ENCODE measurements at regions not wholly inside any gene's neighbourhood (a gene's known extent, or its start where the extent isn't known, plus 50 kb on each side); places are given as distances from the start of the nearest gene placed in this dataset.
"Not testable (repeated sequence)": the region's sequence is repeated elsewhere in the genome, so short reads cannot be mapped to it uniquely, and the experiment has no call there.

DNA sequence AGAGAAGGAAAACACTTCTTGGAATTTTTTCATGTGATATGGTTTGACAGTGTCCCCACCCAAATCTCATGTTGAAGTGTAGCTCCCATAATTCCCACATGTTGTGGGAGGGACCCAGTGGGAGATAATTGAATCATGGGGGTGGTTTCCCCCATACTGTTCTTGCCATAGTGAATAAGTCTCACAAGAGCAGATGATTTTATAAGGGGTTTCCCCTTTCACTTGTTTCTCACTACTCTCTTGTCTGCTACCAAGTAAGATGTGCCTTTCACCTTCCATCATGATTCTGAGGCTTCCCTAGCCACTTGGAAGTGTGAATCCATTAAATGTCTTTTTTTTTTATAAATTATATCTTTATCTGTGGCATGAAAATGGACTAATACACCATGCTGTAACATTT is 250.7 kb downstream of the LPIN1 start:
- DNase-seq = peak; percentile 32 to 52 (median 35)

- DNase-seq = no peak
These were observed 251.8 kb downstream of the LPIN1 start for GRCh38 chr2:11998218-11998617.

GRCh38 chr2:11998626-11999378 is 252.4 kb downstream of the LPIN1 start:
- DNase-seq = no peak

- peak in 2 of 3 donors; percentile 35 to 39 for DNase-seq
These were observed 255.2 kb downstream of the LPIN1 start for GRCh38 chr2:12001621-12002020.

GRCh38 chr2:12002215-12002614 is 255.8 kb downstream of the LPIN1 start:
- DNase-seq = no peak

DNA sequence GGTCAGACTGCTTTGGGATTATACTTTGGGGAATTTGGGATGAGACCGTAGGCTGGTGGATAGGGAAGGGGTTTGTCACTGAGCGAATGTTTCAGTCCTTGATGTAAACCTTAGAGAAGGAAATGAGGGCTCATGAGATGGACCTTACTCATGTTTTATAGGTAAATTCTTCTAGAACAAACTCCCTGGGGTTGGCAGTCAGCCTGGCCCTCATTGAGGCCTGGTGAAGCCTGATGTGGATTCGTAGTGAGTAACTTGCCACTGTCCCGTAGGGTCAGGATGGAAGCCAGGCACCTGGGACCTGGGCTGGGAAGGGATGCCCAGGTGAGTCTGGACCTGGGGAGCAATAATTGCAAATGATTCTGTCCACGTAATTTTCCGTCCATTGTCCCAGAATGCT is 258.3 kb downstream of the LPIN1 start:
- no peak for DNase-seq

DNA sequence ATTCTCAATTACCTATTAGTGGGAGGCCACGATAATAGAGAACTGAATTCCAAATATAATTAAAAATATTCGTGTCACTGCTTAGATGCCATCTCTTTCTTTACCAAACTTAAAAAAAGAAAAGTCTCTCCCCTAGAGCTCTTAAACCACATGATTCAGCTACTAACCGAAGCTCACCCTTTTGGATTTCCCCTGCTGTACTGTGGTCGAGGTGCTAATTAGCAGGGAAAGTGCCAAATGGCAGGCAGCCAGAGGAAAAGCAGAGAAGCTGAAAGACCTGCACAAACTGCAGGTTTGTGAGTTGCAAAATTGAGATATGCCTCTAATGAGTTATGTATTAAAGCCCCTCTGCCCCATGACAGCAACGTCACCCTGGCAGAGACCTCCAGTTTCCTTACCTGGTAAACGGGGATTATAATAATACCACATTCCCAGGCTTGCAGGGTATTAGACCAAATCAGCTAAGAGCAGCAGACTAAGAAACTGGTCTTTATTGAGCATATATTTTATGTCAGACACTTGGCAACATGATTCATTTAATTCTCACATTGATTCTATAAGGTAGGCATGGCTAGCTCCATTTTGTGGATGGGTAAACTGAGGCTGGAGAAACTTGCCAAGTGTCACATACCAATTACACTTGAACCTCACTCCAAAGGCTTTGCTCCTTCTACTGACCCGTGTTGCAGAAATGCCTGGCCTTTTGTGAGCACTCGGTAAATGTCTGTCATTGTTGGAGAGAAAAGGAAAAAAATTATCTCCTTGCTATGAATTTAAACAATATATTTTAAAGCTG is 259.7 kb downstream of the LPIN1 start:
- no peak for DNase-seq

DNA sequence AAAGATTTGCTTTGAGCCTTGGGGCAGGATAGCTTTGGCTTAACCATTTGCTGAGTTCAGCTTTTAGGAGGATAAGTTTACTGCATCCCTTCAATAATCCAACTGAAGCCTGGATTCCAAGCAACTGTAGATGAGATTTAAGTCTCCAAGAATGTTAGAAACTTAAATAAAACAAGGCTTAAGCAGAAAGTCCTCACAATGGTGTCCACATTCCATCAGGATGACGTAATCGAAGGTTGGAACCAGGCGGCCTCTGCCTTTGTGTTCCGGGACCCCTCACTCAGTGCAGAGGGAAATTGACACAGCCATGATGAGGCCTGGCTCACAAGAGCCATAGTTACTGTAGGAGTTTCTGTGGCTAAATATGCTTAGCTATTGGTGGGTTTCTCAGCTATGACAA is 260.4 kb downstream of the LPIN1 start:
- no peak for DNase-seq

GRCh38 chr2:12007282-12007681 is 260.9 kb downstream of the LPIN1 start:
- DNase-seq = no peak

DNA sequence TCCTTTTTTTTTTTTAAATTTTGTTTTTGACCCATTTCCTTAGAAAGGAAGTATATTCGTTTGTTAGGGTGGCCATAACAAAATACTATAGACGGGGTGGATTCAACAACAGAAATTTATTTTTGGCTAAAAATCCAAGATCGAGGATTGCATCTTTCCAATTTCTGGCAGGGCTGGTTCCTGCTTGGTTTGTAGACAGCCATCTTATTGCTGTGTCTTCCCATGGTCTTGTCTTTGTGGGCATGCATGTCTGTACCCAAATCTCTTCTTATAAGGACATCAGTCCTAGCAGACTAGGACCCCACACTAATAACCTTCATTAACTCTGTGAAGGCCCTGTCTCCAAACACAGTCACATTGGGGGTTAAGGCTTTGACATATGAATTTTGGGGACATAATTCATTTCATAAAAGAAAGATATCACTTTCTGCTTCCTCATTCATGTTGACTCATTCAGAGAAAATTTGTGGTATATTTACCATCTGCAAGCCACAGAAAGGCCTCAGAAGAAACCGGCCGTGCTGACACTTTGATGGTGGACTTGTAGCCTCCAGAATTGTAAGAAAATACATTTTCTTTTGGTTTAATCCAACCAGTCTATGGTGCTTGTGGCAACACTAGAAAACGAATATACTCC is 262.1 kb downstream of the LPIN1 start:
- DNase-seq = peak; percentile 28 to 53 (median 34)

DNA sequence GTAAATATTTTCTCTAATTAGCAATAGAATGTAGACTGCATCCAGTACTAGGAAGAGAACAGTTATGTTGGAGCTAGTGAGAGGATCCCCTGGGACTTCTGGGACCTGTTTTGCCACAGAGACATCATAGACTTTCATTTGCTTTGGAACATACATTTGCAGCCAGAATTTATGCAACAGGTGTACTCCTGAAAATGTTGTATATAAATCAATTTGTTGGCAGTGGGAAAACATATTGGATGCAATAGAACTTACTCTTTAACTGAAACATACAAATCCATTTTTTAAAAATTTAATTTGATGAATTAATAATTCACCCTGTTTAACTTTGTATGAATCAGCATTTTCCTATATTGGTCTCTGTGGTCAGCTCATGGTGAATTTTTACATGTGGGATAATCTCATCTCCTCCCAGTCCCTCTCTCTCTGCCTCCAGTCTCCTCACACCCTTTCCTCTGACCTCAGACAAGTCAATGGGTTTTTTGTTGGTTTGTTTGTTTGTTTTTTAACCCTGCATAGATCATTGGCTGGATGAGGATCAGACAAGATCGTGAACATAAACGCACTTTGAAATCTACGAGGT is 263.0 kb downstream of the LPIN1 start:
- DNase-seq = no peak

DNA sequence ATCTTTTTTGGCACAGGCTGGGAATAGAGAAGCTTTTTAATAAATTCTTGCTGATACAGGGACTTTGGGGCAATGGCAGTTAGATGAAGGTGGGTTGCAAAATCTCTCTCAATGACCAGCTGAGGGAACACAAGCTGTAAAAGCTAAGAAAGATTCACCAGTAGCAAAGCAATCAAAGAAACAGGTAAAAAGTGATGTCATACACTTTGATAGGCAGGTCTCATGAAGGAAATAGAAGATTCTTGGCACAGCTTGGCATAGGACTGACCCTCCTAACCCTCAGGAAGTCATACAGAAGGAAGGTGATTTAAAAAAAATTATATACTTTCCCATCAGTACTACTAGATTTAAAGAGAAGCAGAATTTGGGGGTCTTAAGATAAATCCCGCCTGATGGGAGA is 263.6 kb downstream of the LPIN1 start:
- no peak for DNase-seq

- DNase-seq = no peak
These were observed 264.3 kb downstream of the LPIN1 start for GRCh38 chr2:12010779-12011178.

- DNase-seq = peak; percentile 48 to 70 (median 62)
These were observed 267.9 kb downstream of the LPIN1 start for GRCh38 chr2:12014088-12014960.

DNA sequence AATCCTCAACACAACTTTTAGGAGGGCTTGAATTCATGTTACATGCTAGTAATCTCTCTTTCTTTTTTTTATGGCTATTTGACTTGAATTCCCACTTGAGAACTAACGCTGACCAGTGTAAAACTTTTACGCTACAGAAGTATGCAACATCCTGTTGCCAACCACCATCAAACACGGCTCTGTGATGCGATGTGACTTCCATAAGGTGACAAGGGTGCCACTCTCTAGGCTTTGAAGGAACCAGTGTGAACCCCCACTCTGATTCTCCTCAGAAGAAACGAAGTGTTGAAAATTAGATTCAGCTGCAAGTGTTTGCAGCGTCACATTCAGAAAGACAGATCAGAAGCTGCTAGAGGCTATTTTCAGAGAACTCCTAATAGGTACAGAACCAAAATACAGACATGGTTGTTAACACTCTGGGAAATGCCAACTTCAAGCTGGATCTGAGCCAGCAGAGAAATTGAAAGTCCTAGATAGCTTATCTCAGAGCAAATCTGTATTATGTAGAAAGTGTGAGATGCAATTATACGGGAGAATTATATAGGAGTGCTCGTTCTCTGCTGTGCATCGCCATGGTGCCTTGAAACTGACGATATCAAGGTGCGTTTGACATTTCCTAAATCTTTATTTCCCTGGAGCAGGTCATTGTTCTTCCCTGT is 271.2 kb downstream of the LPIN1 start:
- no peak for DNase-seq

- DNase-seq = not testable (repeated sequence)
These were observed 272.3 kb downstream of the LPIN1 start for GRCh38 chr2:12018726-12019125.

- no peak for DNase-seq
These were observed 274.5 kb downstream of the LPIN1 start for GRCh38 chr2:12020833-12021469.

- DNase-seq = not testable (repeated sequence)
These were observed 277.9 kb downstream of the LPIN1 start for GRCh38 chr2:12024197-12024907.

- no peak for DNase-seq
These were observed 280.7 kb downstream of the LPIN1 start for GRCh38 chr2:12027136-12027535.

DNA sequence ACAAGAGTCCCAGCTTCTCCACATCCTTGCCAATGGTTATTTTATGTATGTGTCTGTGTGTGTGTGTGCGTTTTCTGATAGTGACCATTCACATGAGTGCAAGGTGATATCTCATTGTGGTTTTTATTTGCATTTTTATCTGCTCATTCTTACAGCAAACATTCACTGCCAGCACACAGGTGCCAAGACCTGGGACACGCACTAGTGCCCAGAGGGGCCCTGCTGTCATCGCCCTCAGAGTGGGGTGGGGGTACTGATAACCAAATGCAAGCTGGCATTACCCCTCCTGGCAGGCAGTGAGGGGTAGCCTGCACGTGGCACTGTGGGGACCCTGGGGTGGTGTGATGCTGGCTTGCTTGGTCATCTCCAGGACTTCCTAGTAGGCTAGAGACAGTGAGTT is 285.4 kb downstream of the LPIN1 start:
- DNase-seq = no peak

- DNase-seq = no peak
These were observed 286.0 kb downstream of the LPIN1 start for GRCh38 chr2:12032398-12032797.

All from suppressor macrophage treated with lipopolysaccharide for 1 hour (primary cell).